Gastroesophageal sphincter (tissue), 2 donors: ENCODE measurements at regions not wholly inside any gene's neighbourhood (a gene's known extent, or its start where the extent isn't known, plus 50 kb on each side); places are given as distances from the start of the nearest gene placed in this dataset.

Experiments used
- EP300 ChIP-seq: sonication (generic); formaldehyde crosslinking; IDR thresholded peaks from one replicate; pipeline ENCODE4 v1.6.1; 2017; ENCODE audit warnings: antibody characterized with exemption, mild to moderate bottlenecking
- POLR2A ChIP-seq, 2 donors: fragments of 450-650 bp; IDR thresholded peaks; one replicate each; pipeline ENCODE4 v1.6.1; 2017; ENCODE audit warnings: antibody characterized with exemption in 2 of 2, mild to moderate bottlenecking in 2 of 2, moderate library complexity in 1 of 2

GRCh38 chr2:150162241-150162942 lies 325.1 kb downstream of the RND3 start:
- TF ChIP-seq POLR2A (IDR thresholded peaks at IDR 0.05): no peak
- no peak for TF ChIP-seq EP300
